Right lobe of liver (tissue), 4 donors: ENCODE measurements at regions not wholly inside any gene's neighbourhood (a gene's known extent, or its start where the extent isn't known, plus 50 kb on each side); places are given as distances from the start of the nearest gene placed in this dataset.

ENCODE experiments used
- CTCF ChIP-seq, 4 donors: fragments of 200-600 bp in 3 of 4; fragments of 450-650 bp in 1 of 4; IDR thresholded peaks; one replicate each; pipeline versions ENCODE4 v1.5.1 to v1.8.0; 2016 to 2022; ENCODE audit warnings: antibody characterized with exemption in 4 of 4, mild to moderate bottlenecking in 2 of 4
- POLR2A ChIP-seq: fragments of 450-650 bp; IDR thresholded peaks from one replicate; pipeline ENCODE4 v1.6.1; 2017; ENCODE audit warnings: antibody characterized with exemption, mild to moderate bottlenecking
- donor health status: DM: no; HTN: no; CAD: no.
- donor health status: DM: no; HTN: no; CAD: no.
- donor health status: DM: no; HTN: yes; CAD: no.

GRCh38 chr2:7456762-7457161, 539.5 kb downstream of the RNF144A start:
- no peak for TF ChIP-seq POLR2A
- TF ChIP-seq CTCF (IDR thresholded peaks at IDR 0.05): no peak
